Astrocyte (in vitro differentiated cells and primary cell): ENCODE measurements at regions not wholly inside any gene's neighbourhood (a gene's known extent, or its start where the extent isn't known, plus 50 kb on each side); places are given as distances from the start of the nearest gene placed in this dataset.

Experiments
- EZH2 ChIP-seq: IDR thresholded peaks from 2 replicates; pipeline ENCODE4 v1.6.1; 2012; ENCODE audit warnings: mild to moderate bottlenecking, low read length, inconsistent platforms; ENCODE audit not compliant: insufficient read depth
- TF ChIP-seq, protein P1 (sequence below): IDR thresholded peaks from 2 replicates; pipeline ENCODE4 v1.5.1; 2011; ENCODE audit warnings: low read depth, mild to moderate bottlenecking, inconsistent platforms, low read length, moderate library complexity; ENCODE audit not compliant: insufficient read depth

DNA sequence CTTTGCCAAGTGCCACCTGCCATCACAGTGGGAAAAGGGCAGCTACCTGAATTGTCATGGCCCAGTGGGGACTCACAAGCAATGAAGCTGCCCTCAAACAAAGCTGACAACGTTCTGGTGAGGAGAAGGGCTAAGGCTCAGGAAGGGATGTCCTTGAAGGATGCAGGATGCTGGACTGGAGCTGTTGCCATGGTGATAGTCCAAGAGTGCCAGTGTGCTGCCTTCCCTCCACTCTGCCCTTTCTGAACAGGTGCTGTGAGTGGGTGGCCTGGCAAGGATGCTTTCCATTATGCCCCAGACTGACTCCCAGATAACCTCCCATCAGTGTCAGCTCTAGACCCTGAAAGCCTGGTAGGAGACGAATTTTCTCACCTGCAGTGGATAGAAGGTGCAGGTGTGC lies 137.8 kb upstream of the GYPC start:
- TF ChIP-seq, protein P1, sequence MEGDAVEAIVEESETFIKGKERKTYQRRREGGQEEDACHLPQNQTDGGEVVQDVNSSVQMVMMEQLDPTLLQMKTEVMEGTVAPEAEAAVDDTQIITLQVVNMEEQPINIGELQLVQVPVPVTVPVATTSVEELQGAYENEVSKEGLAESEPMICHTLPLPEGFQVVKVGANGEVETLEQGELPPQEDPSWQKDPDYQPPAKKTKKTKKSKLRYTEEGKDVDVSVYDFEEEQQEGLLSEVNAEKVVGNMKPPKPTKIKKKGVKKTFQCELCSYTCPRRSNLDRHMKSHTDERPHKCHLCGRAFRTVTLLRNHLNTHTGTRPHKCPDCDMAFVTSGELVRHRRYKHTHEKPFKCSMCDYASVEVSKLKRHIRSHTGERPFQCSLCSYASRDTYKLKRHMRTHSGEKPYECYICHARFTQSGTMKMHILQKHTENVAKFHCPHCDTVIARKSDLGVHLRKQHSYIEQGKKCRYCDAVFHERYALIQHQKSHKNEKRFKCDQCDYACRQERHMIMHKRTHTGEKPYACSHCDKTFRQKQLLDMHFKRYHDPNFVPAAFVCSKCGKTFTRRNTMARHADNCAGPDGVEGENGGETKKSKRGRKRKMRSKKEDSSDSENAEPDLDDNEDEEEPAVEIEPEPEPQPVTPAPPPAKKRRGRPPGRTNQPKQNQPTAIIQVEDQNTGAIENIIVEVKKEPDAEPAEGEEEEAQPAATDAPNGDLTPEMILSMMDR: no peak
- no peak for TF ChIP-seq EZH2
